SK-N-SH (cell line): ENCODE measurements at regions not wholly inside any gene's neighbourhood (a gene's known extent, or its start where the extent isn't known, plus 50 kb on each side); places are given as distances from the start of the nearest gene placed in this dataset.

Experiments
- CTCF ChIA-PET: fragments of 300-600, 350-600 bp; formaldehyde crosslinking; extraction: SDS; loops from one replicate; lab custom pipeline; 2021; lab: Yijun Ruan, JAX
- POLR2A ChIA-PET: fragments of 350-600 bp; sonication (Branson Sonifier 250); formaldehyde crosslinking; extraction: SDS; loops from one replicate; lab custom pipeline; 2020; ENCODE audit warnings: antibody characterized with exemption, inconsistent platforms; lab: Yijun Ruan, JAX
- DNase-seq: peaks from one replicate; pipeline ENCODE4 v3.0.0; 2012
- H2AFZ ChIP-seq: fragments of 200-600 bp; sonication (generic); 2 replicates; pipeline ENCODE4 v1.8.1; 2016; ENCODE audit warnings: antibody characterized with exemption, mild to moderate bottlenecking, low read depth
- H3F3A ChIP-seq: fragments of 200-600 bp; sonication (generic); replicated peaks from 2 replicates; pipeline ENCODE3; 2016; ENCODE audit warnings: antibody characterized with exemption, mild to moderate bottlenecking; ENCODE audit not compliant: insufficient read depth
- H3K27ac ChIP-seq, 2 experiments: fragments of 200-500 bp in 1 of 2; fragments of 200-600 bp in 1 of 2; sonication (Bioruptor generic) in 1 of 2; sonication (generic), shearing (Covaris generic) in 1 of 2; 2 replicates each; pipeline versions ENCODE4 v1.5.1 to v1.6.1; 2014 to 2016; ENCODE audit warnings: low read depth in 2 of 2, inconsistent platforms in 1 of 2, low read length in 1 of 2, mild to moderate bottlenecking in 1 of 2, mixed read lengths in 1 of 2
- H3K27me3 ChIP-seq: fragments of 200-600 bp; sonication (generic), shearing (Covaris generic); 2 replicates; pipeline ENCODE4 v1.6.1; 2016; ENCODE audit warnings: mixed run types; ENCODE audit not compliant: insufficient read depth
- H3K36me3 ChIP-seq, 2 experiments: fragments of 200-500 bp in 1 of 2; fragments of 200-600 bp in 1 of 2; sonication (Bioruptor generic) in 1 of 2; sonication (generic) in 1 of 2; replicated peaks in 1 of 2; 2 replicates each; pipeline versions ENCODE3 to v1.5.1; 2014 to 2016; ENCODE audit warnings: low read length in 1 of 2, mild to moderate bottlenecking in 1 of 2; ENCODE audit not compliant: insufficient read depth in 2 of 2, control insufficient read depth in 1 of 2
- H3K4me1 ChIP-seq, 2 experiments: fragments of 200-500 bp in 1 of 2; fragments of 200-600 bp in 1 of 2; sonication (Bioruptor generic) in 1 of 2; sonication (generic), shearing (Covaris generic) in 1 of 2; 2 replicates each; pipeline versions ENCODE4 v1.5.1 to v1.6.1; 2014 to 2016; ENCODE audit warnings: low read depth in 1 of 2, low read length in 1 of 2, mixed run types in 1 of 2; ENCODE audit not compliant: insufficient read depth in 2 of 2, control insufficient read depth in 1 of 2
- H3K4me2 ChIP-seq: fragments of 200-600 bp; sonication (generic), shearing (Covaris generic); 2 replicates; pipeline ENCODE4 v1.6.1; 2017; ENCODE audit warnings: mixed run types
- H3K4me3 ChIP-seq, 2 experiments: fragments of 200-500 bp in 1 of 2; fragments of 200-600 bp in 1 of 2; sonication (Bioruptor generic) in 1 of 2; sonication (generic), shearing (Covaris generic) in 1 of 2; 2 replicates each; pipeline versions ENCODE4 v1.5.1 to v1.8.1; 2014 to 2016; ENCODE audit warnings: low read depth in 2 of 2, inconsistent platforms in 1 of 2, low read length in 1 of 2, mild to moderate bottlenecking in 1 of 2, mixed read lengths in 1 of 2, moderate library complexity in 1 of 2
- H3K79me2 ChIP-seq: fragments of 200-600 bp; sonication (generic); 2 replicates; pipeline ENCODE4 v1.8.1; 2017; ENCODE audit warnings: mild to moderate bottlenecking; ENCODE audit not compliant: insufficient read depth
- H3K9ac ChIP-seq: fragments of 200-600 bp; sonication (generic); 2 replicates; pipeline ENCODE4 v1.6.1; 2017; ENCODE audit warnings: mixed run types
- H3K9me2 ChIP-seq: fragments of 200-600 bp; sonication (generic); 2 replicates; pipeline ENCODE4 v1.6.1; 2017; ENCODE audit warnings: mixed run types
- H3K9me3 ChIP-seq: fragments of 200-600 bp; sonication (generic); 2 replicates; pipeline ENCODE4 v1.6.1; 2017; ENCODE audit warnings: mixed run types, mild to moderate bottlenecking, moderate library complexity
- H4K20me1 ChIP-seq: fragments of 200-600 bp; sonication (generic); 2 replicates; pipeline ENCODE4 v1.6.1; 2017; ENCODE audit warnings: mild to moderate bottlenecking, mixed run types; ENCODE audit not compliant: insufficient read depth
- CTCF ChIP-seq: fragments of 200-600 bp; sonication (generic); IDR thresholded peaks from 2 replicates; pipeline ENCODE4 v1.6.1; 2017; ENCODE audit warnings: antibody characterized with exemption, mild to moderate bottlenecking, moderate library complexity
- FOXJ3 ChIP-seq: sonication (generic); formaldehyde crosslinking; IDR thresholded peaks from 2 replicates; pipeline ENCODE4 v1.5.1; 2020; ENCODE audit warnings: mild to moderate bottlenecking, missing genetic modification reagents
- GATA2 ChIP-seq: sonication (generic); formaldehyde crosslinking; IDR thresholded peaks from 2 replicates; pipeline ENCODE4 v1.5.0; 2020; ENCODE audit warnings: mild to moderate bottlenecking, missing genetic modification reagents
- MEF2A ChIP-seq: IDR thresholded peaks from 2 replicates; pipeline ENCODE4 v1.4.0; 2012; ENCODE audit warnings: low read depth, borderline replicate concordance
- MXI1 ChIP-seq: IDR thresholded peaks from 2 replicates; pipeline ENCODE4 v1.6.1; 2012; ENCODE audit warnings: mild to moderate bottlenecking, low read depth, low read length, improper control_type of control experiment
- NFIC ChIP-seq: IDR thresholded peaks from 2 replicates; pipeline ENCODE4 v1.4.0; 2012; ENCODE audit warnings: borderline replicate concordance
- RCOR1 ChIP-seq: fragments of 150-350 bp; IDR thresholded peaks from 2 replicates; pipeline ENCODE4 v1.6.1; 2017; ENCODE audit warnings: antibody characterized with exemption, low read length
- REST ChIP-seq: IDR thresholded peaks from 2 replicates; pipeline ENCODE4 v1.6.1; 2012; ENCODE audit warnings: mild to moderate bottlenecking, low read depth, low read length, moderate library complexity
- RFX5 ChIP-seq: IDR thresholded peaks from 2 replicates; pipeline ENCODE4 v1.6.1; 2012; ENCODE audit warnings: mild to moderate bottlenecking, improper control_type of control experiment, low read length
- RXRA ChIP-seq: IDR thresholded peaks from 2 replicates; pipeline ENCODE4 v1.4.0; 2012; ENCODE audit warnings: low read depth, mild to moderate bottlenecking, borderline replicate concordance
- SMC3 ChIP-seq: IDR thresholded peaks from 2 replicates; pipeline ENCODE4 v1.6.1; 2012; ENCODE audit warnings: low read depth, low read length, improper control_type of control experiment
- TCF12 ChIP-seq: IDR thresholded peaks from 2 replicates; pipeline ENCODE4 v1.4.0; 2012
- USF1 ChIP-seq: IDR thresholded peaks from 2 replicates; pipeline ENCODE4 v1.4.0; 2012; ENCODE audit warnings: low read depth, borderline replicate concordance
- WGBS: methylation state at CpG from one replicate; pipeline ENCODE4 v1.1.6; 2017; ENCODE audit warnings: low lambda C conversion rate; 5-methylcytosine and 5-hydroxymethylcytosine counted together
- TF ChIP-seq, protein P1 (sequence below): IDR thresholded peaks from 2 replicates; pipeline ENCODE4 v1.4.0; 2012; ENCODE audit warnings: low read depth, borderline replicate concordance
- TF ChIP-seq, protein P2 (sequence below): fragments of 150-350 bp; IDR thresholded peaks from 2 replicates; pipeline ENCODE4 v1.6.1; 2016; ENCODE audit warnings: mild to moderate bottlenecking, low read depth, low read length
- TF ChIP-seq, protein P3 (sequence below): fragments of 150-350 bp; IDR thresholded peaks from 2 replicates; pipeline ENCODE4 v1.6.1; 2017; ENCODE audit warnings: antibody characterized with exemption, low read length, low read depth, borderline replicate concordance
- TF ChIP-seq, protein P4 (sequence below): IDR thresholded peaks from 2 replicates; pipeline ENCODE4; 2012

- TF ChIP-seq, protein P1, sequence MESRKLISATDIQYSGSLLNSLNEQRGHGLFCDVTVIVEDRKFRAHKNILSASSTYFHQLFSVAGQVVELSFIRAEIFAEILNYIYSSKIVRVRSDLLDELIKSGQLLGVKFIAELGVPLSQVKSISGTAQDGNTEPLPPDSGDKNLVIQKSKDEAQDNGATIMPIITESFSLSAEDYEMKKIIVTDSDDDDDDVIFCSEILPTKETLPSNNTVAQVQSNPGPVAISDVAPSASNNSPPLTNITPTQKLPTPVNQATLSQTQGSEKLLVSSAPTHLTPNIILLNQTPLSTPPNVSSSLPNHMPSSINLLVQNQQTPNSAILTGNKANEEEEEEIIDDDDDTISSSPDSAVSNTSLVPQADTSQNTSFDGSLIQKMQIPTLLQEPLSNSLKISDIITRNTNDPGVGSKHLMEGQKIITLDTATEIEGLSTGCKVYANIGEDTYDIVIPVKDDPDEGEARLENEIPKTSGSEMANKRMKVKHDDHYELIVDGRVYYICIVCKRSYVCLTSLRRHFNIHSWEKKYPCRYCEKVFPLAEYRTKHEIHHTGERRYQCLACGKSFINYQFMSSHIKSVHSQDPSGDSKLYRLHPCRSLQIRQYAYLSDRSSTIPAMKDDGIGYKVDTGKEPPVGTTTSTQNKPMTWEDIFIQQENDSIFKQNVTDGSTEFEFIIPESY = no peak
- no peak for TF ChIP-seq MXI1
- TF ChIP-seq, protein P2, sequence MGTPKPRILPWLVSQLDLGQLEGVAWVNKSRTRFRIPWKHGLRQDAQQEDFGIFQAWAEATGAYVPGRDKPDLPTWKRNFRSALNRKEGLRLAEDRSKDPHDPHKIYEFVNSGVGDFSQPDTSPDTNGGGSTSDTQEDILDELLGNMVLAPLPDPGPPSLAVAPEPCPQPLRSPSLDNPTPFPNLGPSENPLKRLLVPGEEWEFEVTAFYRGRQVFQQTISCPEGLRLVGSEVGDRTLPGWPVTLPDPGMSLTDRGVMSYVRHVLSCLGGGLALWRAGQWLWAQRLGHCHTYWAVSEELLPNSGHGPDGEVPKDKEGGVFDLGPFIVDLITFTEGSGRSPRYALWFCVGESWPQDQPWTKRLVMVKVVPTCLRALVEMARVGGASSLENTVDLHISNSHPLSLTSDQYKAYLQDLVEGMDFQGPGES = no peak
- no peak for TF ChIP-seq FOXJ3 (CRISPR knock-in tag)
- TF ChIP-seq, all 33 proteins: peak for 0
Observed at GRCh38 chr1:4513685-4514084, 140.7 kb upstream of the AJAP1 start (continued).

- H2AFZ ChIP-seq = no peak overlapping the region
- 50% methylated on average over 15 of the region's 15 CpGs for WGBS
- H3K36me3 ChIP-seq = no peaks in the 10 kb centered on the region
- no peak for DNase-seq
- H3K4me3 ChIP-seq = no peak overlapping the region
- no peaks in the 10 kb centered on the region for H3K79me2 ChIP-seq
- H3K4me2 ChIP-seq = no peak overlapping the region
- H3F3A ChIP-seq = no peaks in the 10 kb centered on the region
- H3K9ac ChIP-seq = no peak overlapping the region
- H3K27me3 ChIP-seq = no peaks in the 10 kb centered on the region
- ChIA-PET POLR2A (no interaction called here), CTCF (no interaction called here)
- H3K9me2 ChIP-seq = no peaks in the 10 kb centered on the region
- no peak overlapping the region for H3K27ac ChIP-seq
- H3K4me1 ChIP-seq = no peaks in the 10 kb centered on the region
- H4K20me1 ChIP-seq = no peaks in the 10 kb centered on the region
- H3K9me3 ChIP-seq = no peaks in the 10 kb centered on the region
- TF ChIP-seq, protein P1 = no peak
- TF ChIP-seq NFIC = no peak
- no peak for TF ChIP-seq RXRA
- TF ChIP-seq, protein P3, sequence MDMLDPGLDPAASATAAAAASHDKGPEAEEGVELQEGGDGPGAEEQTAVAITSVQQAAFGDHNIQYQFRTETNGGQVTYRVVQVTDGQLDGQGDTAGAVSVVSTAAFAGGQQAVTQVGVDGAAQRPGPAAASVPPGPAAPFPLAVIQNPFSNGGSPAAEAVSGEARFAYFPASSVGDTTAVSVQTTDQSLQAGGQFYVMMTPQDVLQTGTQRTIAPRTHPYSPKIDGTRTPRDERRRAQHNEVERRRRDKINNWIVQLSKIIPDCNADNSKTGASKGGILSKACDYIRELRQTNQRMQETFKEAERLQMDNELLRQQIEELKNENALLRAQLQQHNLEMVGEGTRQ = no peak
- TF ChIP-seq REST = no peak
- no peak for TF ChIP-seq GATA2 (CRISPR knock-in tag)
- TF ChIP-seq CTCF = no peak
- no peak for TF ChIP-seq MEF2A
- no peak for TF ChIP-seq RCOR1
- no peak for TF ChIP-seq TCF12
- no peak for TF ChIP-seq SMC3
- no peak for TF ChIP-seq USF1
- TF ChIP-seq RFX5 = no peak
- TF ChIP-seq, protein P4, sequence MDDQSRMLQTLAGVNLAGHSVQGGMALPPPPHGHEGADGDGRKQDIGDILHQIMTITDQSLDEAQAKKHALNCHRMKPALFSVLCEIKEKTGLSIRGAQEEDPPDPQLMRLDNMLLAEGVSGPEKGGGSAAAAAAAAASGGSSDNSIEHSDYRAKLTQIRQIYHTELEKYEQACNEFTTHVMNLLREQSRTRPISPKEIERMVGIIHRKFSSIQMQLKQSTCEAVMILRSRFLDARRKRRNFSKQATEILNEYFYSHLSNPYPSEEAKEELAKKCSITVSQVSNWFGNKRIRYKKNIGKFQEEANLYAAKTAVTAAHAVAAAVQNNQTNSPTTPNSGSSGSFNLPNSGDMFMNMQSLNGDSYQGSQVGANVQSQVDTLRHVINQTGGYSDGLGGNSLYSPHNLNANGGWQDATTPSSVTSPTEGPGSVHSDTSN = no peak
Observed at GRCh38 chr1:4515727-4516289, 138.6 kb upstream of the AJAP1 start.
